NT2/D1 (cell line): ENCODE measurements at regions not wholly inside any gene's neighbourhood (a gene's known extent, or its start where the extent isn't known, plus 50 kb on each side); places are given as distances from the start of the nearest gene placed in this dataset.
"Not testable (repeated sequence)": the region's sequence is repeated elsewhere in the genome, so short reads cannot be mapped to it uniquely, and the experiment has no call there.

Source experiments
- DNase-seq: peaks from one replicate; pipeline ENCODE4 v3.0.0-alpha.2; 2011; ENCODE audit warnings: low read depth, low spot score
- H3K27me3 ChIP-seq: 2 replicates; pipeline ENCODE4 v1.6.0; 2011; ENCODE audit warnings: mild to moderate bottlenecking; ENCODE audit not compliant: insufficient read length, insufficient read depth
- H3K36me3 ChIP-seq: 2 replicates; pipeline ENCODE4 v1.6.1; 2011; ENCODE audit warnings: mild to moderate bottlenecking, low read length, mixed read lengths; ENCODE audit not compliant: insufficient read depth, insufficient read length
- H3K4me1 ChIP-seq: 2 replicates; pipeline ENCODE4 v1.5.1; 2011; ENCODE audit not compliant: insufficient read depth, insufficient read length
- H3K4me3 ChIP-seq: 2 replicates; pipeline ENCODE4 v1.5.1; 2011; ENCODE audit warnings: low read depth; ENCODE audit not compliant: insufficient read length
- H3K9ac ChIP-seq: 2 replicates; pipeline ENCODE4 v1.6.0; 2011; ENCODE audit warnings: low read depth; ENCODE audit not compliant: insufficient read length
- H3K9me3 ChIP-seq: 2 replicates; pipeline ENCODE4 v1.5.1; 2011; ENCODE audit warnings: mild to moderate bottlenecking, low read length; ENCODE audit not compliant: insufficient read depth
- SUZ12 ChIP-seq: IDR thresholded peaks from 2 replicates; pipeline ENCODE4 v1.6.1; 2011; ENCODE audit not compliant: insufficient read length, insufficient read depth; ENCODE audit errors: extremely low read depth
- YY1 ChIP-seq: IDR thresholded peaks from 2 replicates; pipeline ENCODE4 v1.6.1; 2011; ENCODE audit not compliant: insufficient read length, insufficient read depth
- ZNF274 ChIP-seq: IDR thresholded peaks from 2 replicates; pipeline ENCODE4 v1.6.1; 2011; ENCODE audit warnings: mild to moderate bottlenecking, low read depth, low read length

- Histone ChIP-seq H3K9ac (no peak overlapping the region), H3K36me3 (no peaks in the 10 kb centered on the region), H3K9me3 (no peaks in the 10 kb centered on the region), H3K4me1 (no peaks in the 10 kb centered on the region), H3K27me3 (no peaks in the 10 kb centered on the region), H3K4me3 (no peak overlapping the region)
- no peak for DNase-seq
- TF ChIP-seq SUZ12 = no peak
- no peak for TF ChIP-seq ZNF274
- no peak for TF ChIP-seq YY1
These were observed 303.7 kb upstream of the RRP15 start for GRCh38 chr1:217981430-217981829.

- Histone ChIP-seq H3K27me3 (no peaks in the 10 kb centered on the region), H3K9me3 (no peaks in the 10 kb centered on the region), H3K4me3 (no peak overlapping the region), H3K36me3 (no peaks in the 10 kb centered on the region), H3K4me1 (no peaks in the 10 kb centered on the region), H3K9ac (no peak overlapping the region)
- TF ChIP-seq ZNF274 = no peak
- TF ChIP-seq YY1 = no peak
- TF ChIP-seq SUZ12 = no peak
- no peak for DNase-seq
These were observed 302.6 kb upstream of the RRP15 start for GRCh38 chr1:217982331-217983050.

- no peak overlapping the region for H3K9ac ChIP-seq
- no peaks in the 10 kb centered on the region for H3K27me3 ChIP-seq
- no peaks in the 10 kb centered on the region for H3K36me3 ChIP-seq
- no peak for DNase-seq
- no peaks in the 10 kb centered on the region for H3K9me3 ChIP-seq
- TF ChIP-seq ZNF274 (no peak), YY1 (no peak), SUZ12 (no peak)
- H3K4me1 ChIP-seq = no peaks in the 10 kb centered on the region
- H3K4me3 ChIP-seq = no peak overlapping the region
These were observed 302.1 kb upstream of the RRP15 start for GRCh38 chr1:217983051-217983375.

GRCh38 chr1:217985641-217986040 is 299.5 kb upstream of the RRP15 start:
- no peak for DNase-seq
- no peak overlapping the region for H3K4me3 ChIP-seq
- H3K36me3 ChIP-seq = no peaks in the 10 kb centered on the region

GRCh38 chr1:217989510-217989909 is 295.6 kb upstream of the RRP15 start:
- no peak for DNase-seq
- no peaks in the 10 kb centered on the region for H3K9me3 ChIP-seq
- H3K36me3 ChIP-seq = no peaks in the 10 kb centered on the region
- H3K4me3 ChIP-seq = no peak overlapping the region
- TF ChIP-seq SUZ12 (no peak), YY1 (no peak)
- no peaks in the 10 kb centered on the region for H3K27me3 ChIP-seq
- H3K4me1 ChIP-seq = no peaks in the 10 kb centered on the region
- H3K9ac ChIP-seq = no peak overlapping the region

More at GRCh38 chr1:217985641-217986040, 299.5 kb upstream of the RRP15 start:
- TF ChIP-seq ZNF274 (no peak), SUZ12 (no peak), YY1 (no peak)
- Histone ChIP-seq H3K9ac (no peak overlapping the region), H3K9me3 (no peaks in the 10 kb centered on the region), H3K4me1 (no peaks in the 10 kb centered on the region), H3K27me3 (no peaks in the 10 kb centered on the region)

GRCh38 chr1:217993439-217993838 is 291.7 kb upstream of the RRP15 start:
- no peaks in the 10 kb centered on the region for H3K4me1 ChIP-seq
- H3K9ac ChIP-seq = no peak overlapping the region
- H3K4me3 ChIP-seq = no peak overlapping the region
- H3K9me3 ChIP-seq = no peaks in the 10 kb centered on the region
- no peak for TF ChIP-seq ZNF274
- TF ChIP-seq SUZ12 = no peak
- TF ChIP-seq YY1 = no peak
- no peaks in the 10 kb centered on the region for H3K27me3 ChIP-seq
- DNase-seq = no peak
- no peaks in the 10 kb centered on the region for H3K36me3 ChIP-seq

DNA sequence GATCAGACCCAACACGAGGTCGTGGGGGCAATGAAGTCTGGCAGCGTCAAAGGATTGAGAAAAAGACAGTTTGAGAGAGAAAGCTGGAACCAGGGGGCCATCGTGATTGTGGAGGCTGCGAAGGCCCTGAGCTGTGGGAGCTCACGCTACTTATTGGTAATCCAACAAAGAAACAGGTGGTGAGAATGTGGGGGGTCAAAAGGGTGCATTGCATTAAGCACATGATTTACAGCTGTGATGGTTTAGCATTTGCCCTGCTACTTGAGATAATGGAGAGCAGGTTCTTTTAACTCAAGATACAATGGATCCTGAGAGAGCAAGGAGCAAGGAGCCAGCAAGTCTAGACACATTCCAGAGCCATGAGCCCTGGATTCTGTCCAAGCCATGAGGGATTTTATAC is 276.8 kb upstream of the RRP15 start:
- H3K4me1 ChIP-seq, DNase-seq, H3K4me3 ChIP-seq, H3K36me3 ChIP-seq, H3K27me3 ChIP-seq, H3K9ac ChIP-seq, H3K9me3 ChIP-seq: not testable (repeated sequence)

DNA sequence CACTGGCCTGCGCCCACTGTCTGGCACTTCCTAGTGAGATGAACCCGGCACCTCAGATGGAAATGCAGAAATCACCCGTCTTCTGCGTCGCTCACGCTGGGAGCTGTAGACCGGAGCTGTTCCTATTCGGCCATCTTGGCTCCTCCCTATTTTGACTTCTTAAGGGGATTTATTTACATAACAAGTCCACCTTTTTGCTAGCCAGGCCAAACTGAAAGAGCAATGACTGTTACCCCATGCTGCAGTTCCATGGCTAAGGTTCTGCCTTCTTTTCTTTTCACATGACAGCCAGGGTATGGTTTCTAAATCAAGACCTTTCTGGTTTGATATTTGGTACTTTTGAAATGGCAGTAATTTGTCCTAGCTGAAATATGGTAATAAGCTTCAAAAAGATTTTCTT is 270.0 kb upstream of the RRP15 start:
- Histone ChIP-seq H3K9me3 (peaks cover 25% of the 10 kb centered on the region; the same call in 1 of the 2 replicates), H3K4me3 (peak overlapping the region; percentile 28)
- peak; percentile 30 for DNase-seq
- not testable (repeated sequence) for H3K27me3 ChIP-seq, H3K36me3 ChIP-seq, H3K4me1 ChIP-seq, H3K9ac ChIP-seq
